H1 (cell line): ENCODE measurements at regions not wholly inside any gene's neighbourhood (a gene's known extent, or its start where the extent isn't known, plus 50 kb on each side); places are given as distances from the start of the nearest gene placed in this dataset.

Experiments
- CTCF ChIA-PET: fragments of 300-600 bp; sonication (Branson Sonifier 250); formaldehyde crosslinking; loops from one replicate; lab custom pipeline; 2021; ENCODE audit not compliant: partially characterized antibody; lab: Charles Lee
- POLR2A ChIA-PET: fragments of 300-600 bp; sonication (Branson Sonifier 250); formaldehyde crosslinking; loops from one replicate; lab custom pipeline; 2021; ENCODE audit warnings: inconsistent platforms; ENCODE audit not compliant: partially characterized antibody; lab: Charles Lee
- DNase-seq, 2 experiments: peaks; one replicate each; pipeline versions ENCODE4 v3.0.0 to v3.0.0-alpha.2; 2010 to 2022; ENCODE audit warnings: low spot score in 2 of 2, low read depth in 1 of 2, mixed read lengths in 1 of 2
- FAIRE-seq: peaks from 2 replicates; lab custom pipeline; 2011; peaks lifted over from hg19 to GRCh38; lab: Jason Lieb, UNC
- H2AFZ ChIP-seq: 2 replicates; pipeline ENCODE4 v1.8.1; 2012; ENCODE audit warnings: low read length, inconsistent platforms
- H2AK5ac ChIP-seq: 2 replicates; pipeline ENCODE4 v1.6.1; 2013; ENCODE audit warnings: low read depth, low read length
- H2BK120ac ChIP-seq: replicated peaks from 2 replicates; pipeline ENCODE3; 2013; ENCODE audit warnings: low read depth, low read length, inconsistent platforms
- H2BK12ac ChIP-seq: 2 replicates; pipeline ENCODE4 v1.6.1; 2013; ENCODE audit warnings: low read depth, low read length
- H2BK15ac ChIP-seq: 2 replicates; pipeline ENCODE4 v1.6.1; 2013; ENCODE audit warnings: low read length
- H2BK20ac ChIP-seq: 2 replicates; pipeline ENCODE4 v1.6.1; 2013; ENCODE audit warnings: low read length
- H2BK5ac ChIP-seq: 2 replicates; pipeline ENCODE4 v1.6.1; 2013; ENCODE audit warnings: low read depth, low read length
- H3K14ac ChIP-seq: 2 replicates; pipeline ENCODE4 v1.6.1; 2013; ENCODE audit warnings: inconsistent platforms; ENCODE audit not compliant: insufficient read length
- H3K18ac ChIP-seq: 2 replicates; pipeline ENCODE4 v1.6.1; 2013; ENCODE audit warnings: low read length; ENCODE audit errors: extremely low read depth
- H3K23ac ChIP-seq: 2 replicates; pipeline ENCODE4 v1.6.1; 2013; ENCODE audit warnings: inconsistent platforms; ENCODE audit not compliant: insufficient read length
- H3K23me2 ChIP-seq: 2 replicates; pipeline ENCODE4 v1.6.1; 2013; ENCODE audit warnings: low read depth, low read length
- H3K27ac ChIP-seq: 2 replicates; pipeline ENCODE4 v1.6.1; 2011; ENCODE audit warnings: low read depth, low read length, inconsistent platforms
- H3K27me3 ChIP-seq, 4 experiments: replicated peaks in 1 of 4; 1 replicate in 1 of 4; 2 replicates in 3 of 4; pipeline versions ENCODE4 v1.6.1 to v1.8.1; 2011 to 2013; ENCODE audit warnings: low read length in 3 of 4, mild to moderate bottlenecking in 3 of 4, inconsistent platforms in 2 of 4, mixed read lengths in 2 of 4, moderate library complexity in 1 of 4; ENCODE audit not compliant: control insufficient read depth in 3 of 4, insufficient read depth in 3 of 4; ENCODE audit errors: extremely low read depth in 1 of 4
- H3K36me3 ChIP-seq, 4 experiments: 2 replicates each; pipeline versions ENCODE4 v1.6.1 to v1.8.1; 2011 to 2013; ENCODE audit warnings: mild to moderate bottlenecking in 4 of 4, low read length in 3 of 4, moderate library complexity in 2 of 4, control low read depth in 1 of 4, inconsistent platforms in 1 of 4; ENCODE audit not compliant: insufficient read depth in 4 of 4, control insufficient read depth in 2 of 4
- H3K4ac ChIP-seq: replicated peaks from 2 replicates; pipeline ENCODE3; 2013; ENCODE audit warnings: low read length, low read depth, mixed read lengths, inconsistent platforms; ENCODE audit not compliant: insufficient read length
- H3K4me1 ChIP-seq, 4 experiments: replicated peaks in 1 of 4; 1 replicate in 1 of 4; 2 replicates in 3 of 4; pipeline versions ENCODE4 v1.6.1 to v1.8.1; 2011 to 2013; ENCODE audit warnings: low read length in 3 of 4, inconsistent platforms in 2 of 4, mixed read lengths in 1 of 4; ENCODE audit not compliant: insufficient read depth in 4 of 4, control insufficient read depth in 3 of 4
- H3K4me2 ChIP-seq, 2 experiments: 2 replicates each; pipeline versions ENCODE4 v1.6.1 to v1.8.1; 2011 to 2013; ENCODE audit warnings: low read depth in 2 of 2, low read length in 2 of 2, control low read depth in 1 of 2, inconsistent platforms in 1 of 2, mild to moderate bottlenecking in 1 of 2; ENCODE audit not compliant: insufficient read depth in 1 of 2
- H3K4me3 ChIP-seq, 4 experiments: fragments of 200-600, 300-600 bp in 1 of 4; sonication (generic), shearing (Covaris generic), sonication (Bioruptor Twin) in 1 of 4; 2 replicates each; pipeline versions ENCODE4 v1.5.1 to v1.8.1; 2011 to 2016; ENCODE audit warnings: low read length in 4 of 4, low read depth in 3 of 4, control low read depth in 2 of 4, inconsistent platforms in 2 of 4, mild to moderate bottlenecking in 2 of 4, mixed read lengths in 1 of 4, moderate library complexity in 1 of 4; ENCODE audit not compliant: insufficient read depth in 2 of 4; ENCODE audit errors: extremely low read depth in 1 of 4
- H3K56ac ChIP-seq: replicated peaks from 2 replicates; pipeline ENCODE3; 2013; ENCODE audit warnings: low read depth, mild to moderate bottlenecking, mixed read lengths, low read length, inconsistent platforms; ENCODE audit not compliant: insufficient read length
- H3K79me1 ChIP-seq: 2 replicates; pipeline ENCODE4 v1.6.1; 2013; ENCODE audit warnings: low read depth, low read length, control low read depth
- H3K79me2 ChIP-seq, 2 experiments: 2 replicates each; pipeline versions ENCODE4 v1.6.1 to v1.8.1; 2012 to 2013; ENCODE audit warnings: low read length in 2 of 2, mild to moderate bottlenecking in 2 of 2, inconsistent platforms in 1 of 2; ENCODE audit not compliant: insufficient read depth in 2 of 2, control insufficient read depth in 1 of 2
- H3K9ac ChIP-seq, 4 experiments: replicated peaks in 1 of 4; 1 replicate in 1 of 4; 2 replicates in 3 of 4; pipeline versions ENCODE4 v1.6.1 to v1.8.1; 2011 to 2013; ENCODE audit warnings: low read depth in 3 of 4, low read length in 3 of 4, control low read depth in 2 of 4, mild to moderate bottlenecking in 2 of 4, moderate library complexity in 2 of 4, inconsistent platforms in 1 of 4; ENCODE audit errors: extremely low read depth in 1 of 4
- H3K9me3 ChIP-seq, 2 experiments: 2 replicates each; pipeline versions ENCODE4 v1.6.1 to v1.8.1; 2012 to 2013; ENCODE audit warnings: mild to moderate bottlenecking in 2 of 2, moderate library complexity in 2 of 2, control low read depth in 1 of 2, inconsistent platforms in 1 of 2, low read depth in 1 of 2, low read length in 1 of 2, mixed read lengths in 1 of 2; ENCODE audit not compliant: insufficient read depth in 2 of 2
- H4K20me1 ChIP-seq, 2 experiments: replicated peaks in 1 of 2; 2 replicates each; pipeline versions ENCODE3 to v1.8.1; 2011 to 2013; ENCODE audit warnings: inconsistent platforms in 2 of 2, low read length in 2 of 2, mild to moderate bottlenecking in 1 of 2; ENCODE audit not compliant: insufficient read depth in 2 of 2, control insufficient read depth in 1 of 2
- H4K5ac ChIP-seq: 2 replicates; pipeline ENCODE4 v1.6.1; 2013; ENCODE audit warnings: low read length, low read depth, mixed read lengths, inconsistent platforms; ENCODE audit not compliant: insufficient read length
- H4K8ac ChIP-seq: 2 replicates; pipeline ENCODE4 v1.8.0; 2013; ENCODE audit warnings: mild to moderate bottlenecking, moderate library complexity, low read length, inconsistent platforms; ENCODE audit not compliant: insufficient read depth; ENCODE audit errors: extremely low read depth
- H4K91ac ChIP-seq: replicated peaks from 2 replicates; pipeline ENCODE3; 2013; ENCODE audit warnings: low read length, mixed read lengths, inconsistent platforms; ENCODE audit not compliant: insufficient read length
- BACH1 ChIP-seq: IDR thresholded peaks from 2 replicates; pipeline ENCODE4 v1.6.1; 2012; ENCODE audit warnings: low read length, improper control_type of control experiment
- CHD2 ChIP-seq: IDR thresholded peaks from 2 replicates; pipeline ENCODE4 v1.6.1; 2012; ENCODE audit warnings: low read length, improper control_type of control experiment
- FOSL1 ChIP-seq: IDR thresholded peaks from 2 replicates; pipeline ENCODE4 v1.6.1; 2011; ENCODE audit warnings: mild to moderate bottlenecking, low read depth, low read length, moderate library complexity; ENCODE audit not compliant: insufficient read depth
- KDM4A ChIP-seq: IDR thresholded peaks from one replicate; pipeline ENCODE4 v1.7.1; 2012; ENCODE audit warnings: low read depth, mild to moderate bottlenecking, moderate library complexity, low read length, inconsistent platforms; ENCODE audit not compliant: severe bottlenecking
- POU5F1 ChIP-seq: IDR thresholded peaks from 2 replicates; pipeline ENCODE4 v1.6.1; 2011; ENCODE audit warnings: low read depth, mild to moderate bottlenecking, low read length, moderate library complexity
- RBBP5 ChIP-seq: IDR thresholded peaks from 2 replicates; pipeline ENCODE4 v1.7.1; 2012; ENCODE audit warnings: low read depth, mild to moderate bottlenecking, inconsistent platforms, low read length, moderate library complexity, borderline replicate concordance
- RFX5 ChIP-seq: IDR thresholded peaks from 2 replicates; pipeline ENCODE4 v1.6.1; 2011; ENCODE audit warnings: low read depth, low read length, improper control_type of control experiment, borderline replicate concordance
- WGBS, 2 experiments: shearing (Covaris generic) in 1 of 2; methylation state at CpG; one replicate each; pipeline versions ENCODE4 v1.1.6 to v1.1.7; 2013 to 2015; ENCODE audit warnings: low lambda C conversion rate in 2 of 2, mixed read lengths in 2 of 2, inconsistent platforms in 1 of 2, low coverage in 1 of 2, missing lambda C conversion rate in 1 of 2; ENCODE audit not compliant: insufficient replicate concordance in 2 of 2, insufficient coverage in 1 of 2, insufficient read length in 1 of 2; ENCODE audit errors: extremely low coverage in 1 of 2, missing lambda C conversion rate in 1 of 2; 5-methylcytosine and 5-hydroxymethylcytosine counted together

- no peaks in the 10 kb centered on the region for H3K79me1 ChIP-seq
- ChIA-PET POLR2A (interaction anchor here (0.6 kb wide), 1 partner anchor 393 kb away, joined by 3 read pairs; no protein-coding TSS in a partner anchor), CTCF (no interaction called here)
- H2BK12ac ChIP-seq = no peak overlapping the region
- no peaks in the 10 kb centered on the region for H3K79me2 ChIP-seq
- no peaks in the 10 kb centered on the region for H3K23me2 ChIP-seq
- H3K4me2 ChIP-seq = no peak overlapping the region
- no peak overlapping the region for H2AFZ ChIP-seq
- H3K4ac ChIP-seq = no peak overlapping the region
- H3K56ac ChIP-seq = no peak overlapping the region
- no peaks in the 10 kb centered on the region for H3K9me3 ChIP-seq
- DNase-seq (no peak), FAIRE-seq (no peak)
- no peak overlapping the region for H4K5ac ChIP-seq
- H3K36me3 ChIP-seq = no peaks in the 10 kb centered on the region
- no peak for TF ChIP-seq POU5F1
- TF ChIP-seq BACH1 = no peak
- no peak for TF ChIP-seq KDM4A
- no peak for TF ChIP-seq CHD2
- no peak for TF ChIP-seq RBBP5
- TF ChIP-seq RFX5 = no peak
- TF ChIP-seq FOSL1 = no peak
- no peak overlapping the region for H3K4me3 ChIP-seq
- H3K9ac ChIP-seq = no peak overlapping the region
- no peak overlapping the region for H3K18ac ChIP-seq
- H3K14ac ChIP-seq = no peak overlapping the region
- no peak overlapping the region for H2BK20ac ChIP-seq
- H4K91ac ChIP-seq = no peak overlapping the region
- WGBS, 2 experiments = 87% methylated on average over 2 of the region's 2 CpGs; no CpG with 5 or more reads in 1 of the 2 experiments
- H3K4me1 ChIP-seq = no peaks in the 10 kb centered on the region
- H3K23ac ChIP-seq = no peak overlapping the region
- H2AK5ac ChIP-seq = no peak overlapping the region
- no peak overlapping the region for H2BK120ac ChIP-seq
- H3K27ac ChIP-seq = no peak overlapping the region
- no peak overlapping the region for H4K8ac ChIP-seq
- no peak overlapping the region for H2BK5ac ChIP-seq
- no peaks in the 10 kb centered on the region for H3K27me3 ChIP-seq
- H2BK15ac ChIP-seq = no peak overlapping the region
- no peaks in the 10 kb centered on the region for H4K20me1 ChIP-seq
Measured at GRCh38 chr9:74357577-74357976, 139.6 kb upstream of the RORB start.
